NCI-H2081 (cell line): ENCODE measurements at regions not wholly inside any gene's neighbourhood (a gene's known extent, or its start where the extent isn't known, plus 50 kb on each side); places are given as distances from the start of the nearest gene placed in this dataset.
A peak's percentile ranks its signal among the peaks of the same experiment; 100 is the strongest.
"Not testable (repeated sequence)": the region's sequence is repeated elsewhere in the genome, so short reads cannot be mapped to it uniquely, and the experiment has no call there.

Experiments
- DNase-seq, 2 experiments: peaks; one replicate each; lab custom pipeline; 2025; lab: John Stamatoyannopoulos, UW

GRCh38 chr10:33476757-33477273 is 142.3 kb upstream of the NRP1 start:
- DNase-seq = no peak

GRCh38 chr10:33473688-33474087 is 139.2 kb upstream of the NRP1 start:
- DNase-seq = no peak

GRCh38 chr10:33468006-33468405 is 133.5 kb upstream of the NRP1 start:
- DNase-seq = not testable (repeated sequence)

DNA sequence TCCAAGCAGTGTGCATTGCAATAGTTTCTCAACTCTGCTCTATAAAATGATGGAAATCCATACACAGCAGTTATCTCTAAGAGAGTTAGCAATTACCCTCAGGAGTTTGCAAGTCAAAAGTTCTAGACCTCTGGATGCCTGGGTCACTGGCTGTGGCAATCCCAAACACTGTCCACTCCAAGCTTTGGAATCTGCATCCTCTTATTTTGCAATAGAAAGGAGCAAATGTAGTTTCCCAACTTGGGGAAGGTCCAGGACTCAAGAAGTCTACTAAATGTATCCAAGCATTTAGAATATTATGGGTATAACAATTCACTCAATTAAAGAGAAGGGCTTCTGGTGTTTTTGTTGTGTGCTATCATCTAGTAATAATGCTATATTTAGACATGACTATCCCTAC is 131.3 kb upstream of the NRP1 start:
- no peak for DNase-seq

DNA sequence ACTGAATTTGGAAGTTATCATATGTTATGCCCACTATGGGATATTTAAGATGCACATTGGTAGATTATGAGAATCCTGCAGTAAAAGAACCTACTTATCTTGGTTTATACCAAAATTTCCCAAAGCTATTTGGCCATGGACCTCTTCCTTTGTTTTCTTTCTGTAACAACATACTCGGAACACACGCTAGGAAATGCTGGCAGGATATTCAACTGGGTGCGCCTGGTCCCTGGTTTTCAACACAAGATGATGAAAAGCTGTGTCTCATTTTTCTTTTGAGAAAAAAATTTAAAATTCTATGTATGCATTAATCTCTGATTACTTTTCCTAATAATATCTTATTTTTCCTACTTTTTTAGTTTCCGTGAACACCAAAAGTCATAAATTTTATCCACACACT is 128.5 kb upstream of the NRP1 start:
- DNase-seq = no peak

GRCh38 chr10:33461295-33461640 is 126.8 kb upstream of the NRP1 start:
- no peak for DNase-seq

DNA sequence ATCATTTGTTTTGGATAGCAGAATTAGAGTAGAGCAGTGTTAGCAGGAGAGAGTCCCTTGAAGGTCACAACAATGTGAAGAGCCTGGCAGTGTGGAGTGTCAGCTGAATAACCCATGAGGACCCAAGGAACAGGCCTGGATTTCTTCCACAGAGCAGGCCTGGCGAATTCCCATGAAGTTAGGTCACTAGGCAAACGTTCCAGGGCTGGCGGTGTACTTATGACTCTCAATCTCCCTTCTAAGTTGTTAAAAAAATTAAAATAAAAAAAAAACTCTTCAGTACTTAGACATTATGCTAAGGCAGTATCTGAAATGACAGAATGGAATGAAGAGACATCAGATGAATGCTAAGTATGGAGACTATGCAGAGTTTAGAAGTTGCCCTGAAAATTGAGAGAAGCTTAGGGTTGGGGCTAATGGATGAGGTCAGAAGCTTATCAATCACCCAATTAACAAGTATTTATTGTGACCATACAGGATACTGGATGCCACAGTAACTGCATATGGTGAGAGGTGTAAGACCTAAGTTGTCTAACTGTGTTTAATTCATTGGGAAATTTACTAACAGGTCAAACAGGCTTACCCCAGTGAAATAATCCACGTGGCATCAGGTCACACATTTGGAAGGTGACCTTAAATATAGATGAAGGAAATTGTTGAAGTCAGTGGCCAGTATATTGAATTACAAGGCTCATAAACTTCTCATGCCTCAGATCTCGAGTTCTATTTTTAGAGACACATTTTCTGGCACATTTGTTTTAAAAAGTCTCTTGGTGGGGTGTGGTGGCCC is 126.2 kb upstream of the NRP1 start:
- DNase-seq = no peak

DNA sequence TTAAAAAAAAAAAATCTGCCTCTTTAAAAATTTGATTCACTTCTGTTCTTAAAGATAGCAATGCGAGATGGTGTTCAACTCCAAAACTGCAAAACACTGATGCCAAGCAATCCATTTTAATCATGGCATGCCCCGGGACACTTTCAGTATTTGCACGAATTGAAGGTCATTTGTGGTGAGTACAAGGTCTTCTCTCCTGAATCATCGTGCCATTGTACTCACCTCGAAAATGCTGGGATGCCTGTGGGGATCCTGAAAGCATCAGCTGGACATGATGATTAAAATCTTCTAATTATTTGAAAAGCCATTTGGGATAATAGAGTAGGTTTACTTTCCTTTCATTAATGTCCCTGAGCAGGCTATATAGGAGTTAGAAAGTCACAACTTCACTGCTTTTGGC is 125.1 kb upstream of the NRP1 start:
- peak in 1 of 2 experiments; percentile 1 for DNase-seq

DNA sequence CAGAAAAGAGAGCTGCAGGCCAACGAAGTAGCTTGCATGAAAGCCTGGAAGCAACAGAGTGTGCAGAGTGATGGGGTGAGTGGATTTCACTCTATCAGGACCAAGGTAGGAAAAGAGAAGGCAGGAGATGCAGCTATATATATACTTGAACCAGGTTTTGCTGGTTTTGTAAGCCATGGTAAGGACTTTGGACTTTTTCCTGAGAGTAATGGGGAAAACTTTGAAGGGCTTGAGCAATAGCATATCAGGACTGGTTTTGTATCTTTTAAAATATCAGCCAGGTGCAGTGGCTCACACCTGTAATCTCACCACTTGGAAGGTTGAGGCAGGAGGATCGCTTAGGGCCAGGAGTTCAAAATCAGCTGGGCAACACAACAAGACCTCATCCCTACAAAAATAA is 120.6 kb upstream of the NRP1 start:
- DNase-seq = no peak

GRCh38 chr10:33454554-33454953 is 120.1 kb upstream of the NRP1 start:
- DNase-seq = no peak

DNA sequence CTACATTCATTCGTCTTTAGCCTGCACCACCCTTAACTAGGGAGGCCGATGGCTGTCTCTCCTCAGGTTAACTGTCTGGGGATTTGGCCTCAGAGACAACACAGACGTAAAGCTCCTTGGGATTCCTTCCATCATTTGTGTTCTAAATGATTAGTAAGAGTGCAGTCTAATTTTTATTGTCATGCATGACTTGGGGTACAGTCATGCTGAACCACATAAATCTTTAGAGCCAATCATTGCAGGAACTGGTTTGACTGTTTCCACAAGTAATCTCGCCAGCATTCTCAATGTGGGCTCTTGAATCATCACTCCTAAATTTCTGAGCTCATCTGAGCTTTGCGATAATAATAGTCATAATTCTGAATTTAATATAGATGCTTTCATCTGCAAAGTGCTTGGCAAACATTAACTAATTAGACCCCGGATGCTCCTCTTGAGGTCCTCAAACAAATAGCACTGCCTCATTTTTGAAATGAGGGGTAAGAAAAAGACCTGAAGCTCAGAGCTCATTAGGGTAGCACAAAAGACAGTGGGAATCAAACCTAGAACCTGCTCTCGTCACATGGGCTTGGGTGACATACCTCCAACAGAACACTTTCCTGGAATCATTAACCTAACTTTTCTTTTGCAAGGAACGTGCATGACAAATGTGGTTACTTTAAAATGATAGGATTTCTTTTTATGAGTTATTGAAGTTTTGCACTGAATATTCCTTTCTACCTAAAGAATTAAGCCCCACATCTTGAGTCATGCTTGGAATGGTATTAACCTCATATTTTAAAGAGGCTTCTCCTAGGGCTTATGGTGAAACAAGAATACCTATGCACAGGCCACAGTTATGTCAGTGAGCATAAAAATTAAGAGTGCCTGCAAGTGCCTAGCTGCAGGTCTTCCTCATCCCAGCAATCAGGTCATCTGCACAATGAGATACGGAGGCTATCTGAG is 118.9 kb upstream of the NRP1 start:
- peak in 1 of 2 experiments; percentile 27 for DNase-seq

- DNase-seq = no peak
Observed at GRCh38 chr10:33448421-33449140, 114.1 kb upstream of the NRP1 start.

DNA sequence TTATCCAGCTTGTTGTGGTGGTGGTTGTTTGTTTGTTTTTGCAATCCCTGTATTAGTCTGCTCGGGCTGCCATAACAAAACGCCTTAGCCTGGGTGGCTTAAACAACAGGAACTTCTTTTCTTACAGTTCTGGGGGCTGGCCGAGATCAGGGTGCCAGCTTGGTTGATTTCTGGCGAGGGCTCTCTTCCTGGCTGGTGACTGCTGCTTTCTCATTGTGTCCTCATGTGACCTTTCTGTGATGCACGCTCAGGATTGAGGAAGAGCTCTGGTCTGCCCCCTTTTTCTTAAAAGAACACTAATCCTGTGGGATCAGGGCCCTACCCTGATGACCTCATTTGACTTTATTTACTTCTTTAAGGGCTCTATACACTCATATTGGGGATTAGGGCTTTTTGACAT is 107.1 kb upstream of the NRP1 start:
- DNase-seq = no peak

DNA sequence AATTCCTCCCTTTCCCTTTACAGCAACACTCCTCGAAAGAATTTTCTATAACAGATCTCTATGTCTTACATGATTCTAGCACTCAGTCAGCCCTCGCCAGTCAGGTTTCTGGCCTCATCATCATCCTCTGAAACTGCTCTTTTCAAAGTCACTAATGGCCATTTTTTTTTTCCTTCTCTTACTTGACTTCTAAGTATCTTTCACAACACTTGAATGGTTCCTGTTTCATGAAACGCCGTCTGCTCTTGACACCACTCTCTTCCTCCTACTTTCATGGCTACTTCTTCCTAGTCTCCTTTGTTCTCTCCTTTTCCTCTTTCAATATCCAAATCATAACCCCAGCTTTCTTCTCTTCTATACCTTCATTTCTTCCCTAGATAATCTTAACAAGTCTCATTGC is 100.5 kb upstream of the NRP1 start:
- no peak for DNase-seq

GRCh38 chr10:33428682-33429081 is 94.2 kb upstream of the NRP1 start:
- DNase-seq = no peak

DNA sequence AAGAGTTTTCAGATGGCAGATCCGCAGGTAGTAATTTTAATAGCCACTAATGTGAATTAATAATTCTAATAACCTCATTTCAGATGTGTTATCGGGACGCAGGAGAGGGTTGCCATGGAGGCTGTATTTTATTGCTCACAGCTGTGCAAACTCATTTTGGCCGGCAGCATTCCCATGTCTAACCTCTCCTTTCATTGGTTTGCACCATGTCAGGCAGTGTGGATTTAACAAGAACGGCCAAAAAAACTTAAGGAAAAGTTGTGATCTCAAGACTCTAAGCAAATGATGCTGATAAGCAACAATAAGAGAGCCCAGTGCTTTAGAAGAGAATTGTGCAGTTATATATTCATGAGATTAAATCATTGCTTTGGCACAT is 88.7 kb upstream of the NRP1 start:
- peak in 1 of 2 experiments; percentile 17 for DNase-seq

- no peak for DNase-seq
Observed at GRCh38 chr10:33422471-33423153, 88.1 kb upstream of the NRP1 start.

GRCh38 chr10:33421789-33422462 is 87.5 kb upstream of the NRP1 start:
- no peak for DNase-seq

GRCh38 chr10:33419311-33419710 is 84.8 kb upstream of the NRP1 start:
- no peak for DNase-seq

DNA sequence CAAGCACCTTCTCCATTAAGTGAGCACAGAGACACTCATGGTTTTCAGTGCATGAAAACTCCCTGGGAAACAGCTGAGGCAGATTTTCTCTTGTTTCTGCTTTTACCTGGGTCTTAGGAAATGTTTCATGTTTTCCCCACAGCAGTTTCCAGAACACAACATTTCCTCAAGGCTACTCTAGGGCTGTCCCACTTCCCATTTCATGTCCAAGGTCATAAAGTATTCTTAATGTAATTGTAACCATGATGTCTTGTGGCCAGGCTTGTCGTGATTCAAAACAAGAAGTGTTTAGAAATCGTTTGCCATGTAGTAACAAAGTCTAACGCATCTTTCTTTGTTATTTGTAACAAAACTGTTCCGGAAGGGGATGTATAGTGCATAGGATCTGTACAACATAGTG is 83.8 kb upstream of the NRP1 start:
- no peak for DNase-seq

- no peak for DNase-seq
Observed at GRCh38 chr10:33416691-33417090, 82.2 kb upstream of the NRP1 start.
